ENCODE measurements at regions not wholly inside any gene's neighbourhood (a gene's known extent, or its start where the extent isn't known, plus 50 kb on each side); places are given as distances from the start of the nearest gene placed in this dataset.

DNA sequence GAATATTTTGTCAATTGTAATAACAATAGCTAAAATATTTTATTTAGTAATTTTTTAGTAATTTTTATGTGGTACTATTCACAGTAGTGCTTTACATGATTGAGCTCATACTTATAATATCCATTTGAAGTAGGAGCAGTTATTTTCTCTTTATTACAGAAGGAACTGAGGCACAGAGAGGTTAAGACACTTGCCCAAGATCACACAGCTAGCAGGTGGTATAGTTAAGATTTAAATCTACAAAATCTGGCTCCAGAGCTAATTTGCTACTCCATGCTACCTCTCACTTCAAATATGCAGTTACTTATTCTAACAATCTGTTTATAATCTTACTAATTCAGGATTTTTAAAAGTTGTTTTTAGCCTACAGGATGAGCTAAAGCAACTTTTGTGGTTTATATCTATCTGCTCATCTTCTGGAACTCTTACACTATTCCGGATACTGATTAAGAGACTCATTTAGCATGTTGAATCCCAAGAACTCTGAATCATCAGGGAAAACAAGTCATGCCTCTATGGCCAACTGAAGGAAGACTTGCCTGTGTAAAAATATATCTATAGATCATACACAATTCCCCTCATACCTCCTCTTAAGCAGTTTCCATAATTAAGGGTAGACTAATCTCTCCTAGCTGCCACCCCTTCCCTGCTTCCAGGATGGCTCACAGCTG is 324.2 kb downstream of the UBE3D start:
- ChIA-PET CTCF (no interaction called here), POLR2A (no interaction called here)
- Mint-ChIP-seq H3K9me3 (0 out of 2 replicates have a peak, but pooled peaks cover 4% of the 10 kb centered on the region), H3K4me1 (peaks cover 67% of the 10 kb centered on the region), H3K27ac (no peak overlapping the region; the same call in 1 of the 2 replicates), H3K36me3 (no peaks in the 10 kb centered on the region), H3K4me3 (no peak overlapping the region), H3K27me3 (ENCODE audit: low read depth) (no peaks in the 10 kb centered on the region)
- no peak for TF ChIP-seq FOXP1 (CRISPR knock-in tag; IDR thresholded peaks at IDR 0.05; ENCODE audit: borderline replicate concordance)
- no peak for DNase-seq (ENCODE audit: low spot score)
- ATAC-seq, result no peak

DNA sequence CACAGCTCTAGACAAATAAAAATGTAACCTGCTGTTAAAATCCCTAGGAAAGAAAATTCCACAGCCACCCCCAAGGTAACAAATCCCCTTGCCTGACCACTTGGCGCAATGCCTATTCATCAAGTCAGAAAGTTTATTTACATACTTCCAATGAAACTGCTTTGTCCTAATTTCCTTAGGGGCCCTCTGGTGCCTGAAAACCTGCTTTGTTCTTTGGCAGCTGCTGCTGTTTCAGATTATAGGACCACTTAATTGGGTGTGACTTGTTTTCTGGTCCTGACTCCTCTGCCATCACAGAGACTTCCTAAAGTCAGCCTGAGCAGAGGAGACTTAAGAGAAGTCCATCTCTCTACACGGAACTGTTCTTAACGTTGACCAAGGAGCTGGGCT is 323.6 kb downstream of the UBE3D start:
- DNase-seq (ENCODE audit: low spot score) (no peak), ATAC-seq (0 out of 2 replicates have a peak, but pooled peaks have one; percentile 11)
- Mint-ChIP-seq H3K4me1 (peaks cover 65% of the 10 kb centered on the region), H3K4me3 (no peak overlapping the region), H3K9me3 (0 out of 2 replicates have a peak, but pooled peaks cover 4% of the 10 kb centered on the region), H3K36me3 (no peaks in the 10 kb centered on the region), H3K27ac (peak overlapping the region; percentile 29; the same call in 1 of the 2 replicates), H3K27me3 (ENCODE audit: low read depth) (no peaks in the 10 kb centered on the region)
- TF ChIP-seq HMGA2 (CRISPR knock-in tag; IDR thresholded peaks at IDR 0.05), result no peak
- TF ChIP-seq, protein P1, sequence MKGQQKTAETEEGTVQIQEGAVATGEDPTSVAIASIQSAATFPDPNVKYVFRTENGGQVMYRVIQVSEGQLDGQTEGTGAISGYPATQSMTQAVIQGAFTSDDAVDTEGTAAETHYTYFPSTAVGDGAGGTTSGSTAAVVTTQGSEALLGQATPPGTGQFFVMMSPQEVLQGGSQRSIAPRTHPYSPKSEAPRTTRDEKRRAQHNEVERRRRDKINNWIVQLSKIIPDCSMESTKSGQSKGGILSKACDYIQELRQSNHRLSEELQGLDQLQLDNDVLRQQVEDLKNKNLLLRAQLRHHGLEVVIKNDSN (CRISPR knock-in tag; IDR thresholded peaks at IDR 0.05), result no peak
- no peak for TF ChIP-seq ZSCAN18 (CRISPR knock-in tag; IDR thresholded peaks at IDR 0.05)
- TF ChIP-seq CBFB (CRISPR knock-in tag; IDR thresholded peaks at IDR 0.05; ENCODE audit: low read depth), result no peak
- TF ChIP-seq ARID4B (CRISPR knock-in tag; IDR thresholded peaks at IDR 0.05; ENCODE audit: borderline replicate concordance), result no peak
- TF ChIP-seq, protein P2, sequence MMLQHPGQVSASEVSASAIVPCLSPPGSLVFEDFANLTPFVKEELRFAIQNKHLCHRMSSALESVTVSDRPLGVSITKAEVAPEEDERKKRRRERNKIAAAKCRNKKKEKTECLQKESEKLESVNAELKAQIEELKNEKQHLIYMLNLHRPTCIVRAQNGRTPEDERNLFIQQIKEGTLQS (CRISPR knock-in tag; conservative IDR thresholded peaks at IDR 0.05), result no peak
- TF ChIP-seq AR (CRISPR knock-in tag; IDR thresholded peaks at IDR 0.05), result no peak
- no peak for TF ChIP-seq NFE2L1 (CRISPR knock-in tag; IDR thresholded peaks at IDR 0.05)
- TF ChIP-seq ATF1 (CRISPR knock-in tag; IDR thresholded peaks at IDR 0.05), result no peak
- TF ChIP-seq, protein P3, sequence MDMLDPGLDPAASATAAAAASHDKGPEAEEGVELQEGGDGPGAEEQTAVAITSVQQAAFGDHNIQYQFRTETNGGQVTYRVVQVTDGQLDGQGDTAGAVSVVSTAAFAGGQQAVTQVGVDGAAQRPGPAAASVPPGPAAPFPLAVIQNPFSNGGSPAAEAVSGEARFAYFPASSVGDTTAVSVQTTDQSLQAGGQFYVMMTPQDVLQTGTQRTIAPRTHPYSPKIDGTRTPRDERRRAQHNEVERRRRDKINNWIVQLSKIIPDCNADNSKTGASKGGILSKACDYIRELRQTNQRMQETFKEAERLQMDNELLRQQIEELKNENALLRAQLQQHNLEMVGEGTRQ (CRISPR knock-in tag; IDR thresholded peaks at IDR 0.05), result no peak
- TF ChIP-seq ZNF317 (CRISPR knock-in tag; IDR thresholded peaks at IDR 0.05; ENCODE audit: borderline replicate concordance, low read depth), result no peak
- TF ChIP-seq GRHL2 (CRISPR knock-in tag; IDR thresholded peaks at IDR 0.05; ENCODE audit: insufficient replicate concordance, severe bottlenecking), result no peak
- TF ChIP-seq, protein P4, sequence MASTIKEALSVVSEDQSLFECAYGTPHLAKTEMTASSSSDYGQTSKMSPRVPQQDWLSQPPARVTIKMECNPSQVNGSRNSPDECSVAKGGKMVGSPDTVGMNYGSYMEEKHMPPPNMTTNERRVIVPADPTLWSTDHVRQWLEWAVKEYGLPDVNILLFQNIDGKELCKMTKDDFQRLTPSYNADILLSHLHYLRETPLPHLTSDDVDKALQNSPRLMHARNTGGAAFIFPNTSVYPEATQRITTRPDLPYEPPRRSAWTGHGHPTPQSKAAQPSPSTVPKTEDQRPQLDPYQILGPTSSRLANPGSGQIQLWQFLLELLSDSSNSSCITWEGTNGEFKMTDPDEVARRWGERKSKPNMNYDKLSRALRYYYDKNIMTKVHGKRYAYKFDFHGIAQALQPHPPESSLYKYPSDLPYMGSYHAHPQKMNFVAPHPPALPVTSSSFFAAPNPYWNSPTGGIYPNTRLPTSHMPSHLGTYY (CRISPR knock-in tag; IDR thresholded peaks at IDR 0.05), result no peak
- no peak for TF ChIP-seq ATF6 (CRISPR knock-in tag; IDR thresholded peaks at IDR 0.05)
- TF ChIP-seq ZNF423 (CRISPR knock-in tag; IDR thresholded peaks at IDR 0.05), result no peak
- TF ChIP-seq MAX (CRISPR knock-in tag; IDR thresholded peaks at IDR 0.05), result no peak
- TF ChIP-seq ZNF671 (CRISPR knock-in tag; IDR thresholded peaks at IDR 0.05), result no peak
- CTCF ChIA-PET, result no interaction called here
- POLR2A ChIA-PET, result no interaction called here
